HepG2 (cell line): ENCODE measurements at regions not wholly inside any gene's neighbourhood (a gene's known extent, or its start where the extent isn't known, plus 50 kb on each side); places are given as distances from the start of the nearest gene placed in this dataset.

ENCODE experiments used
- AFF4 ChIP-seq: sonication (generic); formaldehyde crosslinking; IDR thresholded peaks from 2 replicates; pipeline ENCODE4 v1.4.0; 2020; ENCODE audit warnings: missing genetic modification reagents
- ELK4 ChIP-seq: sonication (generic); formaldehyde crosslinking; IDR thresholded peaks from 2 replicates; pipeline ENCODE4 v1.9.0; 2021; ENCODE audit warnings: missing genetic modification reagents, borderline replicate concordance
- FOXP1 ChIP-seq, 2 experiments: fragments of 450-650 bp in 1 of 2; IDR thresholded peaks; 2 replicates each; pipeline ENCODE4 v1.6.1; 2017 to 2018; ENCODE audit warnings: antibody characterized with exemption in 1 of 2
- HDAC6 ChIP-seq: fragments of 200-600 bp; sonication (generic); IDR thresholded peaks from 2 replicates; pipeline ENCODE4 v1.7.0; 2017; ENCODE audit warnings: mild to moderate bottlenecking, antibody characterized with exemption, low read length, low read depth
- KLF12 ChIP-seq: sonication (generic); formaldehyde crosslinking; IDR thresholded peaks from 2 replicates; pipeline ENCODE4 v1.4.0; 2020; ENCODE audit warnings: missing genetic modification reagents, borderline replicate concordance
- POLR2A ChIP-seq, 2 experiments: IDR thresholded peaks; 2 replicates each; pipeline ENCODE4 v1.6.1; 2011; ENCODE audit warnings: low read depth in 2 of 2, low read length in 2 of 2, mild to moderate bottlenecking in 1 of 2, moderate library complexity in 1 of 2; ENCODE audit not compliant: insufficient read depth in 1 of 2
- TF ChIP-seq, protein P1 (sequence below): sonication (generic); formaldehyde crosslinking; IDR thresholded peaks from one replicate; pipeline ENCODE4 v1.5.1; 2020; ENCODE audit warnings: mild to moderate bottlenecking, missing genetic modification reagents; ENCODE audit errors: not compliant biosample characterization
- TF ChIP-seq, protein P2 (sequence below): sonication (generic); formaldehyde crosslinking; IDR thresholded peaks from 2 replicates; pipeline ENCODE4 v1.5.0; 2020; ENCODE audit warnings: mild to moderate bottlenecking, missing genetic modification reagents
- TF ChIP-seq, protein P3 (sequence below): sonication (generic); formaldehyde crosslinking; IDR thresholded peaks from 2 replicates; pipeline ENCODE4 v1.5.0; 2020; ENCODE audit warnings: mild to moderate bottlenecking, missing genetic modification reagents, moderate library complexity
- TF ChIP-seq, protein P4 (sequence below): sonication (generic); formaldehyde crosslinking; IDR thresholded peaks from 2 replicates; pipeline ENCODE4 v1.4.0; 2020; ENCODE audit warnings: mild to moderate bottlenecking, low read depth, missing genetic modification reagents

DNA sequence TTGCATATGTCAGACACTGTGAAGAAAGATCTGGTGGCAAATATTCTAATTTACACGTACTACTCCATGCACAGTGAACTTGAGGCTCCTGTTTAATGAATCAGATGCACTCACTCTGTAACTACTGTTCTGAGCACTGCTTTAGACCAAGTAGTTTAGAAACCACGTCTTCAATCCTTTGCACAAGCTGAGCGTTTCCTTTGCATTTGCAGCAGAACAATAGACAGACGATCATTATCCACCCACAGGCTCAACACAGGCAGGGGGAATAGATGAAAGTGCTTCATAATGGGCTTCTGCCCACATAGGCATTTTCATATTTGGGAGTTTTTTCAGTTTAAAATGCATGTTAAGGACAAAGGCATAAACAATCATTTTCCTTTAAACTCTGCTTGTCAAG is 423.3 kb upstream of the ADAMTS16 start:
- no peak for TF ChIP-seq FOXP1 (IDR thresholded peaks at IDR 0.05)
- TF ChIP-seq FOXP1 (CRISPR knock-in tag; IDR thresholded peaks at IDR 0.05): no peak
- TF ChIP-seq AFF4 (CRISPR knock-in tag): no peak
- TF ChIP-seq, protein P1, sequence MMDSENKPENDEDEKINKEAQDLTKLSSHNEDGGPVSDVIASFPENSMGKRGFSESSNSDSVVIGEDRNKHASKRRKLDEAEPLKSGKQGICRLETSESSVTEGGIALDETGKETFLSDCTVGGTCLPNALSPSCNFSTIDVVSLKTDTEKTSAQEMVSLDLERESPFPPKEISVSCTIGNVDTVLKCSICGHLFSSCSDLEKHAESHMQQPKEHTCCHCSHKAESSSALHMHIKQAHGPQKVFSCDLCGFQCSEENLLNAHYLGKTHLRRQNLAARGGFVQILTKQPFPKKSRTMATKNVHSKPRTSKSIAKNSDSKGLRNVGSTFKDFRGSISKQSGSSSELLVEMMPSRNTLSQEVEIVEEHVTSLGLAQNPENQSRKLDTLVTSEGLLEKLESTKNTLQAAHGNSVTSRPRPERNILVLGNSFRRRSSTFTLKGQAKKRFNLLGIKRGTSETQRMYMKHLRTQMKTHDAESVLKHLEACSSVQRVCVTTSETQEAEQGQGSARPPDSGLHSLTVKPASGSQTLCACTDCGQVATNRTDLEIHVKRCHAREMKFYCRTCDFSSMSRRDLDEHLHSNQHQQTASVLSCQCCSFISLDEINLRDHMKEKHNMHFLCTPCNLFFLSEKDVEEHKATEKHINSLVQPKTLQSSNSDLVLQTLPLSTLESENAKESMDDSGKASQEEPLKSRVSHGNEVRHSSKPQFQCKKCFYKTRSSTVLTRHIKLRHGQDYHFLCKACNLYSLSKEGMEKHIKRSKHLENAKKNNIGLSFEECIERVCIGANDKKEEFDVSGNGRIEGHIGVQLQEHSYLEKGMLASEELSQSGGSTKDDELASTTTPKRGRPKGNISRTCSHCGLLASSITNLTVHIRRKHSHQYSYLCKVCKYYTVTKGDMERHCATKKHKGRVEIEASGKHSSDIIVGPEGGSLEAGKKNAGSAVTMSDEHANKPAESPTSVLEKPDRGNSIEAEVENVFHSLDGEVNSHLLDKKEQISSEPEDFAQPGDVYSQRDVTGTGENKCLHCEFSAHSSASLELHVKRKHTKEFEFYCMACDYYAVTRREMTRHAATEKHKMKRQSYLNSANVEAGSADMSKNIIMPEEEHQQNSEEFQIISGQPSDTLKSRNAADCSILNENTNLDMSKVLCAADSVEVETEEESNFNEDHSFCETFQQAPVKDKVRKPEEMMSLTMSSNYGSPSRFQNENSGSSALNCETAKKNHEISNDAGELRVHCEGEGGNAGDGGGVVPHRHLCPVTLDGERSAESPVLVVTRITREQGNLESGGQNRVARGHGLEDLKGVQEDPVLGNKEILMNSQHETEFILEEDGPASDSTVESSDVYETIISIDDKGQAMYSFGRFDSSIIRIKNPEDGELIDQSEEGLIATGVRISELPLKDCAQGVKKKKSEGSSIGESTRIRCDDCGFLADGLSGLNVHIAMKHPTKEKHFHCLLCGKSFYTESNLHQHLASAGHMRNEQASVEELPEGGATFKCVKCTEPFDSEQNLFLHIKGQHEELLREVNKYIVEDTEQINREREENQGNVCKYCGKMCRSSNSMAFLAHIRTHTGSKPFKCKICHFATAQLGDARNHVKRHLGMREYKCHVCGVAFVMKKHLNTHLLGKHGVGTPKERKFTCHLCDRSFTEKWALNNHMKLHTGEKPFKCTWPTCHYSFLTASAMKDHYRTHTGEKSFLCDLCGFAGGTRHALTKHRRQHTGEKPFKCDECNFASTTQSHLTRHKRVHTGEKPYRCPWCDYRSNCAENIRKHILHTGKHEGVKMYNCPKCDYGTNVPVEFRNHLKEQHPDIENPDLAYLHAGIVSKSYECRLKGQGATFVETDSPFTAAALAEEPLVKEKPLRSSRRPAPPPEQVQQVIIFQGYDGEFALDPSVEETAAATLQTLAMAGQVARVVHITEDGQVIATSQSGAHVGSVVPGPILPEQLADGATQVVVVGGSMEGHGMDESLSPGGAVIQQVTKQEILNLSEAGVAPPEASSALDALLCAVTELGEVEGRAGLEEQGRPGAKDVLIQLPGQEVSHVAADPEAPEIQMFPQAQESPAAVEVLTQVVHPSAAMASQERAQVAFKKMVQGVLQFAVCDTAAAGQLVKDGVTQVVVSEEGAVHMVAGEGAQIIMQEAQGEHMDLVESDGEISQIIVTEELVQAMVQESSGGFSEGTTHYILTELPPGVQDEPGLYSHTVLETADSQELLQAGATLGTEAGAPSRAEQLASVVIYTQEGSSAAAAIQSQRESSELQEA (CRISPR knock-in tag): no peak
- no peak for TF ChIP-seq POLR2A (IDR thresholded peaks at IDR 0.05; ENCODE audit: insufficient read depth in 1 of 2, low read depth in 2 of 2, low read length in 2 of 2)
- TF ChIP-seq KLF12: no peak
- TF ChIP-seq, protein P2, sequence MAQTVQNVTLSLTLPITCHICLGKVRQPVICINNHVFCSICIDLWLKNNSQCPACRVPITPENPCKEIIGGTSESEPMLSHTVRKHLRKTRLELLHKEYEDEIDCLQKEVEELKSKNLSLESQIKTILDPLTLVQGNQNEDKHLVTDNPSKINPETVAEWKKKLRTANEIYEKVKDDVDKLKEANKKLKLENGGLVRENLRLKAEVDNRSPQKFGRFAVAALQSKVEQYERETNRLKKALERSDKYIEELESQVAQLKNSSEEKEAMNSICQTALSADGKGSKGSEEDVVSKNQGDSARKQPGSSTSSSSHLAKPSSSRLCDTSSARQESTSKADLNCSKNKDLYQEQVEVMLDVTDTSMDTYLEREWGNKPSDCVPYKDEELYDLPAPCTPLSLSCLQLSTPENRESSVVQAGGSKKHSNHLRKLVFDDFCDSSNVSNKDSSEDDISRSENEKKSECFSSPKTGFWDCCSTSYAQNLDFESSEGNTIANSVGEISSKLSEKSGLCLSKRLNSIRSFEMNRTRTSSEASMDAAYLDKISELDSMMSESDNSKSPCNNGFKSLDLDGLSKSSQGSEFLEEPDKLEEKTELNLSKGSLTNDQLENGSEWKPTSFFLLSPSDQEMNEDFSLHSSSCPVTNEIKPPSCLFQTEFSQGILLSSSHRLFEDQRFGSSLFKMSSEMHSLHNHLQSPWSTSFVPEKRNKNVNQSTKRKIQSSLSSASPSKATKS (CRISPR knock-in tag): no peak
- no peak for TF ChIP-seq ELK4 (CRISPR knock-in tag)
- TF ChIP-seq, protein P3, sequence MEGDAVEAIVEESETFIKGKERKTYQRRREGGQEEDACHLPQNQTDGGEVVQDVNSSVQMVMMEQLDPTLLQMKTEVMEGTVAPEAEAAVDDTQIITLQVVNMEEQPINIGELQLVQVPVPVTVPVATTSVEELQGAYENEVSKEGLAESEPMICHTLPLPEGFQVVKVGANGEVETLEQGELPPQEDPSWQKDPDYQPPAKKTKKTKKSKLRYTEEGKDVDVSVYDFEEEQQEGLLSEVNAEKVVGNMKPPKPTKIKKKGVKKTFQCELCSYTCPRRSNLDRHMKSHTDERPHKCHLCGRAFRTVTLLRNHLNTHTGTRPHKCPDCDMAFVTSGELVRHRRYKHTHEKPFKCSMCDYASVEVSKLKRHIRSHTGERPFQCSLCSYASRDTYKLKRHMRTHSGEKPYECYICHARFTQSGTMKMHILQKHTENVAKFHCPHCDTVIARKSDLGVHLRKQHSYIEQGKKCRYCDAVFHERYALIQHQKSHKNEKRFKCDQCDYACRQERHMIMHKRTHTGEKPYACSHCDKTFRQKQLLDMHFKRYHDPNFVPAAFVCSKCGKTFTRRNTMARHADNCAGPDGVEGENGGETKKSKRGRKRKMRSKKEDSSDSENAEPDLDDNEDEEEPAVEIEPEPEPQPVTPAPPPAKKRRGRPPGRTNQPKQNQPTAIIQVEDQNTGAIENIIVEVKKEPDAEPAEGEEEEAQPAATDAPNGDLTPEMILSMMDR (CRISPR knock-in tag): no peak
- TF ChIP-seq, protein P4, sequence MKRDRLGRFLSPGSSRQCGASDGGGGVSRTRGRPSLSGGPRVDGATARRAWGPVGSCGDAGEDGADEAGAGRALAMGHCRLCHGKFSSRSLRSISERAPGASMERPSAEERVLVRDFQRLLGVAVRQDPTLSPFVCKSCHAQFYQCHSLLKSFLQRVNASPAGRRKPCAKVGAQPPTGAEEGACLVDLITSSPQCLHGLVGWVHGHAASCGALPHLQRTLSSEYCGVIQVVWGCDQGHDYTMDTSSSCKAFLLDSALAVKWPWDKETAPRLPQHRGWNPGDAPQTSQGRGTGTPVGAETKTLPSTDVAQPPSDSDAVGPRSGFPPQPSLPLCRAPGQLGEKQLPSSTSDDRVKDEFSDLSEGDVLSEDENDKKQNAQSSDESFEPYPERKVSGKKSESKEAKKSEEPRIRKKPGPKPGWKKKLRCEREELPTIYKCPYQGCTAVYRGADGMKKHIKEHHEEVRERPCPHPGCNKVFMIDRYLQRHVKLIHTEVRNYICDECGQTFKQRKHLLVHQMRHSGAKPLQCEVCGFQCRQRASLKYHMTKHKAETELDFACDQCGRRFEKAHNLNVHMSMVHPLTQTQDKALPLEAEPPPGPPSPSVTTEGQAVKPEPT (CRISPR knock-in tag): no peak
- no peak for TF ChIP-seq HDAC6
